GM21526 (cell line): ENCODE measurements at regions not wholly inside any gene's neighbourhood (a gene's known extent, or its start where the extent isn't known, plus 50 kb on each side); places are given as distances from the start of the nearest gene placed in this dataset.
"Not testable (repeated sequence)": the region's sequence is repeated elsewhere in the genome, so short reads cannot be mapped to it uniquely, and the experiment has no call there.

ENCODE experiments used
- ATAC-seq: cut with Tn5 transposase; IDR thresholded peaks from one replicate; pipeline ENCODE4 v1.9.1; 2021; ENCODE audit warnings: moderate library complexity; ENCODE audit not compliant: unreplicated experiment, low FRiP score

GRCh38 chr13:67443923-67444322 lies 213.8 kb upstream of the PCDH9 start:
- ATAC-seq = no peak

- no peak for ATAC-seq
Observed at GRCh38 chr13:67440236-67440975, 210.3 kb upstream of the PCDH9 start.

GRCh38 chr13:67439365-67439764 lies 209.2 kb upstream of the PCDH9 start:
- no peak for ATAC-seq

- ATAC-seq = no peak
Observed at GRCh38 chr13:67438465-67438864, 208.3 kb upstream of the PCDH9 start.

GRCh38 chr13:67437244-67437643 lies 207.1 kb upstream of the PCDH9 start:
- no peak for ATAC-seq

GRCh38 chr13:67421475-67421874 lies 191.3 kb upstream of the PCDH9 start:
- no peak for ATAC-seq

GRCh38 chr13:67416047-67416925 lies 186.2 kb upstream of the PCDH9 start:
- peak; percentile 63 for ATAC-seq

GRCh38 chr13:67410645-67411044 lies 180.5 kb upstream of the PCDH9 start:
- ATAC-seq = no peak

GRCh38 chr13:67408798-67409197 lies 178.7 kb upstream of the PCDH9 start:
- no peak for ATAC-seq

GRCh38 chr13:67402546-67402945 lies 172.4 kb upstream of the PCDH9 start:
- ATAC-seq = no peak

GRCh38 chr13:67395577-67395976 lies 165.4 kb upstream of the PCDH9 start:
- no peak for ATAC-seq

GRCh38 chr13:67392014-67392413 lies 161.9 kb upstream of the PCDH9 start:
- no peak for ATAC-seq

- no peak for ATAC-seq
Observed at GRCh38 chr13:67390462-67391086, 160.4 kb upstream of the PCDH9 start.

- no peak for ATAC-seq
Observed at GRCh38 chr13:67389171-67389570, 159.0 kb upstream of the PCDH9 start.

GRCh38 chr13:67383109-67383757 lies 153.1 kb upstream of the PCDH9 start:
- not testable (repeated sequence) for ATAC-seq

GRCh38 chr13:67377919-67378318 lies 147.8 kb upstream of the PCDH9 start:
- ATAC-seq = no peak

GRCh38 chr13:67374391-67374790 lies 144.3 kb upstream of the PCDH9 start:
- ATAC-seq = no peak

GRCh38 chr13:67372868-67373464 lies 142.8 kb upstream of the PCDH9 start:
- no peak for ATAC-seq

GRCh38 chr13:67369895-67370660 lies 139.9 kb upstream of the PCDH9 start:
- ATAC-seq = no peak

- ATAC-seq = no peak
Observed at GRCh38 chr13:67367399-67367798, 137.3 kb upstream of the PCDH9 start.
